Vagina (tissue), 2 donors: ENCODE measurements at regions not wholly inside any gene's neighbourhood (a gene's known extent, or its start where the extent isn't known, plus 50 kb on each side); places are given as distances from the start of the nearest gene placed in this dataset.

Experiments used
- DNase-seq, 2 donors: peaks; one replicate each; pipeline ENCODE4 v3.0.0-alpha.2; 2017; ENCODE audit errors: extremely low spot score in 2 of 2
- H3K27ac ChIP-seq: fragments of 200-600 bp; sonication (generic); one replicate; pipeline ENCODE4 v1.5.1; 2019
- H3K27me3 ChIP-seq: fragments of 200-600 bp; sonication (generic); one replicate; pipeline ENCODE4 v1.5.1; 2019
- H3K36me3 ChIP-seq, 2 donors: fragments of 200-600 bp; sonication (generic); one replicate each; pipeline ENCODE4 v1.5.1; 2017 to 2019
- H3K4me1 ChIP-seq: fragments of 200-600 bp; sonication (generic); one replicate; pipeline ENCODE4 v1.5.1; 2019
- H3K4me3 ChIP-seq, 2 donors: fragments of 200-600 bp; sonication (generic); 1 replicate in 1 of 2; 2 replicates in 1 of 2; pipeline ENCODE4 v1.5.1; 2016 to 2019
- H3K9me3 ChIP-seq: fragments of 200-600 bp; sonication (generic); one replicate; pipeline ENCODE4 v1.5.1; 2019
- POLR2A ChIP-seq, 2 donors: fragments of 450-650 bp; IDR thresholded peaks; one replicate each; pipeline ENCODE4 v1.6.1; 2017; ENCODE audit warnings: antibody characterized with exemption in 2 of 2, mild to moderate bottlenecking in 2 of 2, moderate library complexity in 2 of 2
- POLR2AphosphoS5 ChIP-seq, 2 donors: sonication (generic); formaldehyde crosslinking; IDR thresholded peaks; one replicate each; pipeline ENCODE4 v1.9.0; 2017; ENCODE audit warnings: antibody characterized with exemption in 2 of 2, mild to moderate bottlenecking in 2 of 2, low read depth in 1 of 2; ENCODE audit not compliant: insufficient read depth in 1 of 2
- intact Hi-C: fragments of 100-400 bp; cut with DNase I; formaldehyde crosslinking; loops from one replicate; pipeline ENCODE4 v1.15.1; 2023
- TF ChIP-seq, protein P1 (sequence below), 3 experiments: fragments of 450-650 bp in 2 of 3; fragments of 200-600 bp in 1 of 3; sonication (generic) in 1 of 3; IDR thresholded peaks; one replicate each; pipeline ENCODE4 v1.5.1; 2017 to 2019; ENCODE audit warnings: antibody characterized with exemption in 3 of 3, mild to moderate bottlenecking in 2 of 3, moderate library complexity in 2 of 3

DNA sequence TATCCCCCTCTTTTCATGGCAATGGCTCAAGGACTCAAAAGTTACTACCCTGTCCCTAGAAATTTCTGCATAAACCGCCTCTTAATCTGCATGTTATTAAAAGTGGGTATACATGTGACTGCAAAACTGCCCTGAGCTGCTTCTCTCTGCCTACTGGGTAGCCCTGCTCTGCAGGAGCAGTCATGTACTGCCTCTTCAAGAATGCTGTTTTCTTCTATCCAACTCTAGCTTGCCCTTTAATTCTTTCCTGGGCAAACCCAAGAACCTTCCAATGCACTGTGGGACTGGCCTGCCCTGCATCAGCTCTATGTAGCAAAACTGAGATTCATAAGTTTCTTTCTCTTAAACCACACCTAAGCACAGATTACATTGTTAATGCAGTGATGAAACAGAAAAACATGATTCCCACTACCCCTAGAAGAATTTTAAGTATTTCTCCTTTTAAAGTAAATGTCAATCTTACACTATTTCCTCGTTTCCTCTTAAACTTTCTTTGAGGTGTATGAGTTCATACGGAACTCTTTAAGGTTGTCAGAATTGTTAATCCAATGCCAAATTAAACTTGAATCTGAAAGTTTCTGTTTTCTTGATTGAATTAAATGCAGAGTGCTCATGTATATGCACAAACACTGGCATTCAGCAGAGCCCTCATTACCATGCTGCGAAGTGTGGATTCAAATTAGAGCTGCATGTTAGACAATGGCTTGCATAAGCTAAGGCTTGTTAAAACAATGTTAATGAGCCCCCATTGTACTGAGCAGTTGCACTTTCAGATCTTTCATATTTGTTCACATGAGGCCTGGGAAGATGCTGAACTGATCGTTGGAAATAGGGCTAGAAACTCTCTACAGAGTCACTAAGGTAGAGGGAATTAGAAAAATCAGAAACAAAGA, 669.9 kb upstream of the PCDH20 start:
- peaks cover 0 to 3% of the 10 kb centered on the region in 2 donors for H3K36me3 ChIP-seq

GRCh38 chr13:62084728-62085127, 669.1 kb upstream of the PCDH20 start:
- H3K4me3 ChIP-seq = no peak overlapping the region
- peaks cover 0 to 3% of the 10 kb centered on the region in 2 donors for H3K36me3 ChIP-seq
- no peaks in the 10 kb centered on the region for H3K27me3 ChIP-seq
- H3K9me3 ChIP-seq = no peaks in the 10 kb centered on the region
- DNase-seq = no peak
- H3K27ac ChIP-seq = no peak overlapping the region
- TF ChIP-seq, protein P1, sequence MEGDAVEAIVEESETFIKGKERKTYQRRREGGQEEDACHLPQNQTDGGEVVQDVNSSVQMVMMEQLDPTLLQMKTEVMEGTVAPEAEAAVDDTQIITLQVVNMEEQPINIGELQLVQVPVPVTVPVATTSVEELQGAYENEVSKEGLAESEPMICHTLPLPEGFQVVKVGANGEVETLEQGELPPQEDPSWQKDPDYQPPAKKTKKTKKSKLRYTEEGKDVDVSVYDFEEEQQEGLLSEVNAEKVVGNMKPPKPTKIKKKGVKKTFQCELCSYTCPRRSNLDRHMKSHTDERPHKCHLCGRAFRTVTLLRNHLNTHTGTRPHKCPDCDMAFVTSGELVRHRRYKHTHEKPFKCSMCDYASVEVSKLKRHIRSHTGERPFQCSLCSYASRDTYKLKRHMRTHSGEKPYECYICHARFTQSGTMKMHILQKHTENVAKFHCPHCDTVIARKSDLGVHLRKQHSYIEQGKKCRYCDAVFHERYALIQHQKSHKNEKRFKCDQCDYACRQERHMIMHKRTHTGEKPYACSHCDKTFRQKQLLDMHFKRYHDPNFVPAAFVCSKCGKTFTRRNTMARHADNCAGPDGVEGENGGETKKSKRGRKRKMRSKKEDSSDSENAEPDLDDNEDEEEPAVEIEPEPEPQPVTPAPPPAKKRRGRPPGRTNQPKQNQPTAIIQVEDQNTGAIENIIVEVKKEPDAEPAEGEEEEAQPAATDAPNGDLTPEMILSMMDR (IDR thresholded peaks at IDR 0.05) = no peak
- no peak for TF ChIP-seq POLR2A (IDR thresholded peaks at IDR 0.05)
- no peak for TF ChIP-seq POLR2AphosphoS5 (IDR thresholded peaks at IDR 0.05; ENCODE audit: insufficient read depth in 1 of 2, low read depth in 1 of 2)
- no peaks in the 10 kb centered on the region for H3K4me1 ChIP-seq
- intact Hi-C loops = no loop called here

More for the DNA sequence above, 669.9 kb upstream of the PCDH20 start:
- Histone ChIP-seq H3K27me3 (no peaks in the 10 kb centered on the region), H3K4me3 (no peak overlapping the region), H3K4me1 (no peaks in the 10 kb centered on the region), H3K27ac (no peak overlapping the region), H3K9me3 (no peaks in the 10 kb centered on the region)
- TF ChIP-seq, protein P1 (IDR thresholded peaks at IDR 0.05) = no peak
- TF ChIP-seq POLR2A (IDR thresholded peaks at IDR 0.05) (no peak), POLR2AphosphoS5 (IDR thresholded peaks at IDR 0.05; ENCODE audit: insufficient read depth in 1 of 2, low read depth in 1 of 2) (no peak)
- no peak for DNase-seq
- intact Hi-C loops = no loop called here

DNA sequence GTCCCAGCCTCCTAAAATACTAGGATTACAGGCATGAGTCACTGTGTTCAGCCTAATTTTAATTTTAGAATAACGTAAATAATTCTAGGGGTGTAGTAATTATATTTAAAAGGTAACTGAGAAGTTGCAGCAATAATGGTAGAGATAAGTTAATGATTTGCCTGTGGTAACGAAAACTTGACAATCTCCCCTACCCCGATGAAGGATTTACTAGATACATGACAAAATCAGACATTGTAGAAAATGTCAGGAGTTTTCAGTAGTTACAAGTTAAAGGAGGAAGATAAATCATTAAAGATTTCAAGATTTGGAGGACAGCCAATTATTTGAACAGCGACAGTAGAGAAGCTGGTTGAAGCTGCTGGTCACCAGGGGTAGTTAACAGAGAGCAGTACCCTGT, 652.2 kb upstream of the PCDH20 start:
- intact Hi-C loops = no loop called here
- Histone ChIP-seq H3K4me3 (no peak overlapping the region), H3K36me3 (no peaks in the 10 kb centered on the region), H3K4me1 (no peaks in the 10 kb centered on the region), H3K27me3 (no peaks in the 10 kb centered on the region), H3K9me3 (no peaks in the 10 kb centered on the region), H3K27ac (no peak overlapping the region)
- DNase-seq = no peak
- TF ChIP-seq POLR2A (IDR thresholded peaks at IDR 0.05) = no peak

- intact Hi-C loops = no loop called here
Measured at GRCh38 chr13:62065016-62065415, 649.4 kb upstream of the PCDH20 start.

GRCh38 chr13:62061751-62062150, 646.1 kb upstream of the PCDH20 start:
- H3K27ac ChIP-seq = no peak overlapping the region
- H3K36me3 ChIP-seq = no peaks in the 10 kb centered on the region
- no peak for DNase-seq
- no peaks in the 10 kb centered on the region for H3K4me1 ChIP-seq
- intact Hi-C loops = no loop called here
- no peak overlapping the region for H3K4me3 ChIP-seq
- H3K27me3 ChIP-seq = no peaks in the 10 kb centered on the region
- H3K9me3 ChIP-seq = no peaks in the 10 kb centered on the region
- TF ChIP-seq POLR2A (IDR thresholded peaks at IDR 0.05) = no peak
- TF ChIP-seq, protein P1 (IDR thresholded peaks at IDR 0.05) = no peak
- no peak for TF ChIP-seq POLR2AphosphoS5 (IDR thresholded peaks at IDR 0.05; ENCODE audit: insufficient read depth in 1 of 2, low read depth in 1 of 2)

More at GRCh38 chr13:62065016-62065415, 649.4 kb upstream of the PCDH20 start:
- TF ChIP-seq POLR2A (IDR thresholded peaks at IDR 0.05) = no peak
- TF ChIP-seq, protein P1 (IDR thresholded peaks at IDR 0.05) = no peak
- no peak for TF ChIP-seq POLR2AphosphoS5 (IDR thresholded peaks at IDR 0.05; ENCODE audit: insufficient read depth in 1 of 2, low read depth in 1 of 2)
- H3K4me1 ChIP-seq = no peaks in the 10 kb centered on the region
- DNase-seq = no peak
- no peak overlapping the region for H3K27ac ChIP-seq
- no peak overlapping the region for H3K4me3 ChIP-seq
- no peaks in the 10 kb centered on the region for H3K9me3 ChIP-seq
- H3K36me3 ChIP-seq = no peaks in the 10 kb centered on the region
- no peaks in the 10 kb centered on the region for H3K27me3 ChIP-seq
